ENCODE measurements at regions not wholly inside any gene's neighbourhood (a gene's known extent, or its start where the extent isn't known, plus 50 kb on each side); places are given as distances from the start of the nearest gene placed in this dataset.

DNA sequence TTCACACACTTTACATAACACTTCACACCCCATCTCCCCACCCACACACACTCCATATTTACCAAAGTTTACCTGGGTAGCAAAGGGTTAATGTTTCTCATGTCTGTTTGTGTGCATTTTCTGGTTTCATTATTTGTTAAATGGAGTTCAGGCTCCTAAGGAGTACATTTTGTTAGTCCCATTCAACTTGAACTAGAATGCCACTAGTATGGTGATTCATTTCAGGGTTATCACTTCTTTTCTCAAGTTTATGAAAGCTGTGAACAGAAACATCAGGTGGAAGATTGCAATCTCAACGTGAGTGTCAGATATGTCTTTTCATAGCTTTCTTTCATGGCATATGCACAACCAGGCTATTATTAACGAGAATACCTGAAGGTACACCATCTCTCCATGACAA is 1027.5 kb downstream of the GATA3 start:
- TF ChIP-seq, protein P1, sequence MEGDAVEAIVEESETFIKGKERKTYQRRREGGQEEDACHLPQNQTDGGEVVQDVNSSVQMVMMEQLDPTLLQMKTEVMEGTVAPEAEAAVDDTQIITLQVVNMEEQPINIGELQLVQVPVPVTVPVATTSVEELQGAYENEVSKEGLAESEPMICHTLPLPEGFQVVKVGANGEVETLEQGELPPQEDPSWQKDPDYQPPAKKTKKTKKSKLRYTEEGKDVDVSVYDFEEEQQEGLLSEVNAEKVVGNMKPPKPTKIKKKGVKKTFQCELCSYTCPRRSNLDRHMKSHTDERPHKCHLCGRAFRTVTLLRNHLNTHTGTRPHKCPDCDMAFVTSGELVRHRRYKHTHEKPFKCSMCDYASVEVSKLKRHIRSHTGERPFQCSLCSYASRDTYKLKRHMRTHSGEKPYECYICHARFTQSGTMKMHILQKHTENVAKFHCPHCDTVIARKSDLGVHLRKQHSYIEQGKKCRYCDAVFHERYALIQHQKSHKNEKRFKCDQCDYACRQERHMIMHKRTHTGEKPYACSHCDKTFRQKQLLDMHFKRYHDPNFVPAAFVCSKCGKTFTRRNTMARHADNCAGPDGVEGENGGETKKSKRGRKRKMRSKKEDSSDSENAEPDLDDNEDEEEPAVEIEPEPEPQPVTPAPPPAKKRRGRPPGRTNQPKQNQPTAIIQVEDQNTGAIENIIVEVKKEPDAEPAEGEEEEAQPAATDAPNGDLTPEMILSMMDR (IDR thresholded peaks at IDR 0.05; ENCODE audit: insufficient read depth, low read depth, low read length): no peak
- TF ChIP-seq EZH2 (IDR thresholded peaks at IDR 0.05; ENCODE audit: insufficient read depth, low read length): no peak
